ENCODE measurements at regions not wholly inside any gene's neighbourhood (a gene's known extent, or its start where the extent isn't known, plus 50 kb on each side); places are given as distances from the start of the nearest gene placed in this dataset.

GRCh38 chr6:91438570-91438969 is 851.7 kb upstream of the MAP3K7 start:
- Histone ChIP-seq H3K4me2 (ENCODE audit: insufficient read depth, insufficient read length, low read length) (no peak overlapping the region), H3K23ac (ENCODE audit: insufficient read length, low read depth, low read length) (no peak overlapping the region), H3K79me1 (ENCODE audit: insufficient read depth, low read depth, low read length, poor library complexity, severe bottlenecking) (no peaks in the 10 kb centered on the region), H2BK12ac (ENCODE audit: insufficient read length, low read depth, low read length) (no peak overlapping the region), H3K27me3 (ENCODE audit: insufficient read depth, low read length) (no peaks in the 10 kb centered on the region), H3T11ph (ENCODE audit: low read length) (no peak overlapping the region), H2BK20ac (ENCODE audit: low read depth, low read length, poor library complexity, severe bottlenecking) (no peak overlapping the region), H3K4ac (ENCODE audit: low read depth, low read length) (no peak overlapping the region), H3K4me1 (ENCODE audit: insufficient read depth, low read length) (no peaks in the 10 kb centered on the region), H3K79me2 (ENCODE audit: insufficient read depth, low read length) (no peaks in the 10 kb centered on the region), H3K27ac (ENCODE audit: insufficient read length, low read depth, low read length) (no peak overlapping the region), H3K56ac (ENCODE audit: insufficient read length, low read depth, low read length) (no peak overlapping the region), H2AFZ (ENCODE audit: low read length) (no peak overlapping the region), H2BK5ac (ENCODE audit: insufficient read length, low read length) (no peak overlapping the region), H3K9me3 (ENCODE audit: control insufficient read depth, low read depth, low read length) (no peaks in the 10 kb centered on the region), H4K20me1 (ENCODE audit: control insufficient read depth, insufficient read depth, insufficient read length) (no peaks in the 10 kb centered on the region), H3K9ac (ENCODE audit: extremely low read depth, insufficient read length, low read length) (no peak overlapping the region), H2BK15ac (ENCODE audit: low read depth, low read length) (no peak overlapping the region), H3K23me2 (ENCODE audit: insufficient read length, low read depth, low read length, poor library complexity, severe bottlenecking) (no peaks in the 10 kb centered on the region), H4K8ac (replicated peaks; ENCODE audit: insufficient read length, low read depth, low read length) (no peak overlapping the region), H4K5ac (ENCODE audit: insufficient read length, low read depth, low read length) (no peak overlapping the region), H2BK120ac (ENCODE audit: low read depth, low read length, poor library complexity, severe bottlenecking) (no peak overlapping the region), H3K18ac (ENCODE audit: insufficient read length, low read depth, low read length) (no peak overlapping the region), H3K14ac (ENCODE audit: insufficient read depth, low read length) (no peak overlapping the region), H2AK5ac (ENCODE audit: insufficient read length, low read length) (no peak overlapping the region), H4K91ac (ENCODE audit: insufficient read length, low read depth, low read length) (no peak overlapping the region)
- no peak for TF ChIP-seq CTCF (conservative IDR thresholded peaks at IDR 0.05)
- DNase-seq: no peak
- Mint-ChIP-seq H3K27me3 (ENCODE audit: low read depth) (peaks cover 2% of the 10 kb centered on the region; the same call in 1 of the 2 replicates), H3K4me3 (no peak overlapping the region), H3K4me1 (peaks cover 13 to 14% of the 10 kb centered on the region in 2 experiments), H3K36me3 (ENCODE audit: insufficient read depth in 1 of 3, low read depth in 3 of 3) (no peaks in the 10 kb centered on the region), H3K9me3 (no peaks in the 10 kb centered on the region), H3K27ac (no peak overlapping the region)
- WGBS (ENCODE audit: extremely low coverage, insufficient read length, low lambda C conversion rate): no CpG with 5 or more reads among the region's 2 CpGs

Measured in H9 (cell line).